GM21360 (cell line): ENCODE measurements at regions not wholly inside any gene's neighbourhood (a gene's known extent, or its start where the extent isn't known, plus 50 kb on each side); places are given as distances from the start of the nearest gene placed in this dataset.
"Not testable (repeated sequence)": the region's sequence is repeated elsewhere in the genome, so short reads cannot be mapped to it uniquely, and the experiment has no call there.

Source experiments
- ATAC-seq: cut with Tn5 transposase; IDR thresholded peaks from one replicate; pipeline ENCODE4 v1.9.1; 2021; ENCODE audit warnings: mild to moderate bottlenecking, moderate library complexity; ENCODE audit not compliant: unreplicated experiment

GRCh38 chr5:15106530-15107283 lies 235.1 kb upstream of the ANKH start:
- ATAC-seq: no peak

- ATAC-seq: peak; percentile 92
Observed at GRCh38 chr5:15105799-15106393, 234.3 kb upstream of the ANKH start.

GRCh38 chr5:15103864-15104263 lies 232.3 kb upstream of the ANKH start:
- ATAC-seq: no peak

GRCh38 chr5:15103130-15103529 lies 231.6 kb upstream of the ANKH start:
- ATAC-seq: no peak

GRCh38 chr5:15097552-15097951 lies 226.0 kb upstream of the ANKH start:
- ATAC-seq: no peak

- ATAC-seq: not testable (repeated sequence)
Observed at GRCh38 chr5:15096686-15097085, 225.1 kb upstream of the ANKH start.

- no peak for ATAC-seq
Observed at GRCh38 chr5:15092801-15093200, 221.2 kb upstream of the ANKH start.

- no peak for ATAC-seq
Observed at GRCh38 chr5:15085671-15086070, 214.1 kb upstream of the ANKH start.

GRCh38 chr5:15082096-15082495 lies 210.5 kb upstream of the ANKH start:
- no peak for ATAC-seq

- ATAC-seq: no peak
Observed at GRCh38 chr5:15080219-15080618, 208.6 kb upstream of the ANKH start.

- no peak for ATAC-seq
Observed at GRCh38 chr5:15079566-15079965, 208.0 kb upstream of the ANKH start.

- ATAC-seq: no peak
Observed at GRCh38 chr5:15074651-15075050, 203.1 kb upstream of the ANKH start.

- ATAC-seq: no peak
Observed at GRCh38 chr5:15073453-15073852, 201.9 kb upstream of the ANKH start.

- no peak for ATAC-seq
Observed at GRCh38 chr5:15070907-15071306, 199.3 kb upstream of the ANKH start.

- ATAC-seq: no peak
Observed at GRCh38 chr5:15069407-15069905, 197.9 kb upstream of the ANKH start.

GRCh38 chr5:15065091-15065490 lies 193.5 kb upstream of the ANKH start:
- no peak for ATAC-seq

GRCh38 chr5:15064396-15064795 lies 192.8 kb upstream of the ANKH start:
- ATAC-seq: no peak

GRCh38 chr5:15056988-15057592 lies 185.5 kb upstream of the ANKH start:
- ATAC-seq: no peak

GRCh38 chr5:15044521-15044920 lies 172.9 kb upstream of the ANKH start:
- no peak for ATAC-seq

GRCh38 chr5:15037247-15037908 lies 165.8 kb upstream of the ANKH start:
- ATAC-seq: no peak

- ATAC-seq: no peak
Observed at GRCh38 chr5:15034379-15034778, 162.8 kb upstream of the ANKH start.

GRCh38 chr5:15031180-15031579 lies 159.6 kb upstream of the ANKH start:
- ATAC-seq: no peak
